ENCODE measurements at regions not wholly inside any gene's neighbourhood (a gene's known extent, or its start where the extent isn't known, plus 50 kb on each side); places are given as distances from the start of the nearest gene placed in this dataset.
"Not testable (repeated sequence)": the region's sequence is repeated elsewhere in the genome, so short reads cannot be mapped to it uniquely, and the experiment has no call there.

- H3K27ac ChIP-seq (ENCODE audit: low read length), result no peak overlapping the region
- no TSS peak for BruUV-seq (replicated peaks)
- H3K4me1 ChIP-seq (ENCODE audit: insufficient read depth, low read length), result no peaks in the 10 kb centered on the region
These were observed 467.4 kb downstream of the TMEM121 start for GRCh38 chr14:105993814-105994213.

GRCh38 chr14:105995011-105995710 is 468.8 kb downstream of the TMEM121 start:
- H3K27ac ChIP-seq (ENCODE audit: low read length); H3K27me3 ChIP-seq (ENCODE audit: low read length); H2AFZ ChIP-seq (ENCODE audit: low read length); DNase-seq; H4K20me1 ChIP-seq (ENCODE audit: low read length); CTCF ChIA-PET; H3K4me3 ChIP-seq (ENCODE audit: low read length); ATAC-seq; H3K9ac ChIP-seq (ENCODE audit: low read length); intact Hi-C loops (cut with micrococcal nuclease); H3F3A ChIP-seq (ENCODE audit: low read length, unreplicated experiment); H3K36me3 ChIP-seq (ENCODE audit: low read depth, low read length); H3K79me2 ChIP-seq (ENCODE audit: low read length); H3K9me2 ChIP-seq (replicated peaks; ENCODE audit: low read length); H3K9me3 ChIP-seq (ENCODE audit: low read length); H3K4me1 ChIP-seq (ENCODE audit: insufficient read depth, low read length); POLR2A ChIA-PET (ENCODE audit: unreplicated experiment); H3K4me2 ChIP-seq (ENCODE audit: low read length); BruUV-seq (replicated peaks): not testable (repeated sequence)

More at GRCh38 chr14:105993814-105994213, 467.4 kb downstream of the TMEM121 start:
- no peaks in the 10 kb centered on the region for H3K27me3 ChIP-seq (ENCODE audit: low read length)
- ChIA-PET CTCF (no interaction called here), POLR2A (ENCODE audit: unreplicated experiment) (no interaction called here)
- no peaks in the 10 kb centered on the region for H3K36me3 ChIP-seq (ENCODE audit: low read depth, low read length)
- ATAC-seq (no peak), DNase-seq (no peak)
- no peak overlapping the region for H3K4me2 ChIP-seq (ENCODE audit: low read length)
- H4K20me1 ChIP-seq (ENCODE audit: low read length), result no peaks in the 10 kb centered on the region
- TF ChIP-seq, protein P1, sequence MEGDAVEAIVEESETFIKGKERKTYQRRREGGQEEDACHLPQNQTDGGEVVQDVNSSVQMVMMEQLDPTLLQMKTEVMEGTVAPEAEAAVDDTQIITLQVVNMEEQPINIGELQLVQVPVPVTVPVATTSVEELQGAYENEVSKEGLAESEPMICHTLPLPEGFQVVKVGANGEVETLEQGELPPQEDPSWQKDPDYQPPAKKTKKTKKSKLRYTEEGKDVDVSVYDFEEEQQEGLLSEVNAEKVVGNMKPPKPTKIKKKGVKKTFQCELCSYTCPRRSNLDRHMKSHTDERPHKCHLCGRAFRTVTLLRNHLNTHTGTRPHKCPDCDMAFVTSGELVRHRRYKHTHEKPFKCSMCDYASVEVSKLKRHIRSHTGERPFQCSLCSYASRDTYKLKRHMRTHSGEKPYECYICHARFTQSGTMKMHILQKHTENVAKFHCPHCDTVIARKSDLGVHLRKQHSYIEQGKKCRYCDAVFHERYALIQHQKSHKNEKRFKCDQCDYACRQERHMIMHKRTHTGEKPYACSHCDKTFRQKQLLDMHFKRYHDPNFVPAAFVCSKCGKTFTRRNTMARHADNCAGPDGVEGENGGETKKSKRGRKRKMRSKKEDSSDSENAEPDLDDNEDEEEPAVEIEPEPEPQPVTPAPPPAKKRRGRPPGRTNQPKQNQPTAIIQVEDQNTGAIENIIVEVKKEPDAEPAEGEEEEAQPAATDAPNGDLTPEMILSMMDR (conservative IDR thresholded peaks at IDR 0.05; ENCODE audit: low read depth, low read length), result no peak
- no peak for TF ChIP-seq EZH2 (IDR thresholded peaks at IDR 0.05; ENCODE audit: low read length, unreplicated experiment)
- no peaks in the 10 kb centered on the region for H3K9me3 ChIP-seq (ENCODE audit: low read length)
- no peaks in the 10 kb centered on the region for H3K79me2 ChIP-seq (ENCODE audit: low read length)
- H3K9ac ChIP-seq (ENCODE audit: low read length), result no peak overlapping the region
- H3K4me3 ChIP-seq (ENCODE audit: low read length), result no peak overlapping the region
- H2AFZ ChIP-seq (ENCODE audit: low read length), result no peak overlapping the region
- intact Hi-C loops (cut with micrococcal nuclease), result no loop called here
- no peaks in the 10 kb centered on the region for H3K9me2 ChIP-seq (replicated peaks; ENCODE audit: low read length)
- no peaks in the 10 kb centered on the region for H3F3A ChIP-seq (ENCODE audit: low read length, unreplicated experiment)

DNA sequence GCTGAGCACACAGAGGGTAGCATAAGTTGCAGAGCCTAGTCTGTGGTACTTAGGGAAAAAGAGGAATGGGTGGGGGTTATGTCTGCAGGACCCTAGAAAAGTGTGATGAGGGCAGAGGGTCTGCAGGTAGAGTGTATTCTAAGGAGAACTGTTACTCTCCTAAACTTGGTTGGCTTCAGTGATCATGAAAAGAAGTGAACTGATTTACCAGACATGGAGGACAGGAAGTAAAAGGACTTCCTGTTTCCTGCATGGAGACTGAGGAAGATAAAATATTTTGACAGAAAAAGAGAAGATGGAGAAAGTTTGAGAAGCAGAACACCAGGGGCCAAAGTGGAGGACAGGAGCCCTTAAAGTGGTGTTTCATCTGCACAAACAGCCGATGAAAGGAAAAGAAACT is 472.2 kb downstream of the TMEM121 start:
- ATAC-seq; H3K4me2 ChIP-seq (ENCODE audit: low read length); H3F3A ChIP-seq (ENCODE audit: low read length, unreplicated experiment); DNase-seq; POLR2A ChIA-PET (ENCODE audit: unreplicated experiment); H3K79me2 ChIP-seq (ENCODE audit: low read length); H3K9ac ChIP-seq (ENCODE audit: low read length); H3K4me1 ChIP-seq (ENCODE audit: insufficient read depth, low read length); BruUV-seq (replicated peaks); H3K9me2 ChIP-seq (replicated peaks; ENCODE audit: low read length); H4K20me1 ChIP-seq (ENCODE audit: low read length); H3K9me3 ChIP-seq (ENCODE audit: low read length); H3K36me3 ChIP-seq (ENCODE audit: low read depth, low read length); H3K27me3 ChIP-seq (ENCODE audit: low read length); H2AFZ ChIP-seq (ENCODE audit: low read length); intact Hi-C loops (cut with micrococcal nuclease); CTCF ChIA-PET; H3K4me3 ChIP-seq (ENCODE audit: low read length); H3K27ac ChIP-seq (ENCODE audit: low read length): not testable (repeated sequence)

DNA sequence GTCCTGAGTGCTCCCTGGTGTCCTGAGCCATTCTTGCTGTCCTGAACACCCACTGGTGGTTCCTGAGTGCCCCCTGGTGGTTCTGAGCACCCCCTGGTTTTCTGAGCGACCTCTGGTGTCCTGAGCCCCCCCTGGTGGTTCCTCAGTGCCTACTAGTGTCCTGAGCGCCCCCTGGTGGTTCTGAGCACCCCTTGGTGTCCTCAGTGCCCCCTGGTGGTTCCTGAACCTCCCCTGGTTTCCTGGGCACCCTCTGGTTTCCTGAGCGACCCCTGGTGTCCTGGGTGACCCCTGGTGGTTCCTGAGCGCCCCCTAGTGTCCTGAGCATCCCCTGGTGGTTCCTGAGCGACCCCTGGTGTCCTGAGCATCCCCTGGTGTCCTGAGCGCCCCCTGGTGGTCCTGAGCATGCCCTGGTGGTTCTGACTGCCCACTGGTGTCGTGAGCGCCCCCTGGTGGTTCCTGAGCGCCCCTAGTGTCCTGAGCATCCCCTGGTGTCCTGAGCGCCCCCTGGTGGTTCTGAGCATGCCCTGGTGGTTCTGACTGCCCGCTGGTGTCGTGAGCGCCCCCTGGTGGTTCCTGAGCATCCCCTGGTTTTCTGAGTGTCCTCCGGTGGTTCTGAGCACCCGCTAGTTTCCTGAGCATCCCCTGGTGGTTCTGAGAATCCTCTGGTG is 473.1 kb downstream of the TMEM121 start:
- Histone ChIP-seq H3K4me2 (ENCODE audit: low read length) (no peak overlapping the region), H3K27me3 (ENCODE audit: low read length) (no peaks in the 10 kb centered on the region), H3K4me1 (ENCODE audit: insufficient read depth, low read length) (no peaks in the 10 kb centered on the region), H3K27ac (ENCODE audit: low read length) (no peak overlapping the region), H2AFZ (ENCODE audit: low read length) (no peak overlapping the region), H3K36me3 (ENCODE audit: low read depth, low read length) (no peaks in the 10 kb centered on the region), H3K9ac (ENCODE audit: low read length) (no peak overlapping the region), H3K9me2 (replicated peaks; ENCODE audit: low read length) (no peaks in the 10 kb centered on the region), H3K4me3 (ENCODE audit: low read length) (no peak overlapping the region), H3K9me3 (ENCODE audit: low read length) (no peaks in the 10 kb centered on the region), H3F3A (ENCODE audit: low read length, unreplicated experiment) (no peaks in the 10 kb centered on the region), H3K79me2 (ENCODE audit: low read length) (no peaks in the 10 kb centered on the region), H4K20me1 (ENCODE audit: low read length) (no peaks in the 10 kb centered on the region)
- BruUV-seq (replicated peaks), result no TSS peak
- intact Hi-C loops (cut with micrococcal nuclease), result no loop called here
- no peak for ATAC-seq
- ChIA-PET POLR2A (ENCODE audit: unreplicated experiment) (no interaction called here), CTCF (no interaction called here)
- DNase-seq, result no peak
- TF ChIP-seq, protein P1 (conservative IDR thresholded peaks at IDR 0.05; ENCODE audit: low read depth, low read length), result peak; percentile 47; the same call in 1 of the 2 replicates
- TF ChIP-seq EZH2 (IDR thresholded peaks at IDR 0.05; ENCODE audit: low read length, unreplicated experiment), result no peak

DNA sequence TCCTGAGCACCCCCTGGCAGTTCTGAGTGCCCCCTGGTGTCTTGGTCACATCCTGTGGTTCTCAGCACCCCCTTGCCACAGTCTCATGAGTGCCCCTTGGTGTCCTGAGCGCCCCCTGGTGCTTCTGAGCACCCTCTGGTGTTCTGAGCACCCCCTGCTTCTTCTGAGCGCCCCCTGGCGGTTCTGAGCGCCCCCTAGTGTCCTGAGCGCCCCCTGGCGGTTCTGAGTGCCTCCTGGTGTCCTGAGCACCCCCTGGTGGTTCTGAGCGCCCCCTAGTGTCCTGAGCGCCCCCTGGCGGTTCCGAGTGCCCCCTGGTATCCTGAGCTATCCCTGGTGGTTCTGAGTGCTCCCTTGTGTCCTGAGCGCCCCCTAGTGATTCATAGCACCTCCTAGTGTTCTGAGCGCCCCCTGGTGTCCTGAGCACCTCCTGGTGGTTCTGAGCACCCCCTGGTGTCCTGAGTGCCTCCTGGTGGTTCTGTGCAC is 473.7 kb downstream of the TMEM121 start:
- H3K4me2 ChIP-seq (ENCODE audit: low read length); POLR2A ChIA-PET (ENCODE audit: unreplicated experiment); H3K4me1 ChIP-seq (ENCODE audit: insufficient read depth, low read length); H3K9me2 ChIP-seq (replicated peaks; ENCODE audit: low read length); H4K20me1 ChIP-seq (ENCODE audit: low read length); ATAC-seq; H3K9me3 ChIP-seq (ENCODE audit: low read length); H3K9ac ChIP-seq (ENCODE audit: low read length); H3K27ac ChIP-seq (ENCODE audit: low read length); H2AFZ ChIP-seq (ENCODE audit: low read length); BruUV-seq (replicated peaks); H3K27me3 ChIP-seq (ENCODE audit: low read length); H3F3A ChIP-seq (ENCODE audit: low read length, unreplicated experiment); intact Hi-C loops (cut with micrococcal nuclease); H3K4me3 ChIP-seq (ENCODE audit: low read length); CTCF ChIA-PET; DNase-seq; H3K36me3 ChIP-seq (ENCODE audit: low read depth, low read length); H3K79me2 ChIP-seq (ENCODE audit: low read length): not testable (repeated sequence)
